DOHH2 (cell line): ENCODE measurements at regions not wholly inside any gene's neighbourhood (a gene's known extent, or its start where the extent isn't known, plus 50 kb on each side); places are given as distances from the start of the nearest gene placed in this dataset.

Experiments
- H3F3A ChIP-seq: fragments of 200-600 bp; sonication (generic), shearing (Covaris generic); 2 replicates; pipeline ENCODE4 v1.6.0; 2016; ENCODE audit warnings: antibody characterized with exemption, mild to moderate bottlenecking; ENCODE audit not compliant: control insufficient read depth, insufficient read depth
- H3K27ac ChIP-seq: fragments of 200-600 bp; sonication (generic); 2 replicates; pipeline ENCODE4 v1.5.1; 2014; ENCODE audit warnings: low read depth, mild to moderate bottlenecking, low read length, moderate library complexity
- H3K27me3 ChIP-seq: fragments of 200-600 bp; sonication (generic); 2 replicates; pipeline ENCODE4 v1.6.1; 2014; ENCODE audit warnings: mild to moderate bottlenecking, low read length, mixed read lengths; ENCODE audit not compliant: control insufficient read depth
- H3K36me3 ChIP-seq: fragments of 200-600 bp; sonication (generic); 2 replicates; pipeline ENCODE4 v1.6.1; 2014; ENCODE audit warnings: mild to moderate bottlenecking, low read length, moderate library complexity, mixed read lengths; ENCODE audit not compliant: control insufficient read depth
- H3K4me1 ChIP-seq: fragments of 200-600 bp; sonication (generic); 2 replicates; pipeline ENCODE4 v1.6.1; 2014; ENCODE audit warnings: mild to moderate bottlenecking, low read length, mixed read lengths; ENCODE audit not compliant: control insufficient read depth
- H3K4me2 ChIP-seq: fragments of 200-600 bp; sonication (generic); 2 replicates; pipeline ENCODE4 v1.6.0; 2014; ENCODE audit warnings: mild to moderate bottlenecking, low read length, moderate library complexity
- H3K4me3 ChIP-seq: fragments of 200-600 bp; sonication (generic); 2 replicates; pipeline ENCODE4 v1.5.1; 2014; ENCODE audit warnings: mild to moderate bottlenecking, low read length, mixed read lengths
- H3K79me2 ChIP-seq: fragments of 200-600 bp; sonication (generic); 2 replicates; pipeline ENCODE4 v1.6.1; 2014; ENCODE audit warnings: mild to moderate bottlenecking, low read length, mixed read lengths; ENCODE audit not compliant: control insufficient read depth
- H3K9me2 ChIP-seq: fragments of 200-600 bp; sonication (generic); replicated peaks from 2 replicates; pipeline ENCODE4 v1.6.1; 2014; ENCODE audit warnings: mild to moderate bottlenecking, low read length, mixed read lengths; ENCODE audit not compliant: control insufficient read depth
- H3K9me3 ChIP-seq: fragments of 200-600 bp; sonication (generic); 2 replicates; pipeline ENCODE4 v1.6.1; 2014; ENCODE audit warnings: antibody characterized with exemption, low read length, mixed read lengths; ENCODE audit not compliant: control insufficient read depth, insufficient read depth
- H4K20me1 ChIP-seq: fragments of 200-600 bp; sonication (generic); 2 replicates; pipeline ENCODE4 v1.6.0; 2014; ENCODE audit warnings: low read depth, mild to moderate bottlenecking, antibody characterized with exemption, low read length, moderate library complexity; ENCODE audit not compliant: control insufficient read depth, insufficient read depth
- CTCF ChIP-seq: fragments of 200-600 bp; sonication (generic); IDR thresholded peaks from one replicate; pipeline ENCODE4 v1.5.1; 2014; ENCODE audit warnings: antibody characterized with exemption, mild to moderate bottlenecking, low read depth, low read length; ENCODE audit not compliant: poor library complexity, severe bottlenecking
- EZH2phosphoT487 ChIP-seq: fragments of 200-600 bp; sonication (generic); IDR thresholded peaks from 2 replicates; pipeline ENCODE4 v1.6.1; 2017; ENCODE audit warnings: borderline replicate concordance, mild to moderate bottlenecking, antibody characterized with exemption, low read length, moderate library complexity, mixed read lengths

DNA sequence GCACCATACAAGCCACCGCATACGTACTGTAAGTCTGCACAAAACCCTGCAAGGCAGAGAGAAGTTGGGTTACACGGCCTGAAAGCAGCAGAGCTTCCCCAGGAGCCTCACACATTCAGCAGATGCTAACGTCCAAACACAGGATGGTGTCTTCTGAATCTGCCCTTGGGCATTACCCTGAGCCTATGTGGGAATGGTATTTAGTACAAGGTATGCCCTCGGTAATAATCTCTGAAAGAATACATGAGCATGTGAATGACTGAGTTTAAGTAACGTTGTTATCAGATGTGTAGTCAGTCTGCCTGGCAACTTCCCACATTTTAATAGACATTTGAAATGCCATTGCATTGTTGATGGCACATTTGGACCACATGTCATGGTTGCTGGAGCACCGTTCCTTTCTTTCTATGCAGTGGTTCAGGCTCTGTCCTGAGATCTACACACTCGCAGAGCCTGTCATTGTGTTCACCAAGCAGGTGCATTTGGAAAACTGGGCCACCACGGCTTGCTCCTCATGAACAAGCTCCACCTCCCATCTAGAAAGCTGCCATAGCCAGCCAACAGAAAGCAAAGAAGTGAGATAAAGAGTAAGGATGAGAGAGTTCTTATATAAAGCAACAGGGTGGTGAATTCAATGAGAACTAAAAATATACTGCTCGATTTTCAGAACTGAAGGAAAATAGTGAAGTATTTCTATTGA is 136.5 kb upstream of the GGTLC1 start:
- Histone ChIP-seq H3K9me2 (no peaks in the 10 kb centered on the region), H3K27me3 (no peaks in the 10 kb centered on the region), H4K20me1 (no peaks in the 10 kb centered on the region), H3F3A (no peaks in the 10 kb centered on the region), H3K79me2 (no peaks in the 10 kb centered on the region), H3K4me3 (no peak overlapping the region), H3K4me2 (no peak overlapping the region), H3K9me3 (no peaks in the 10 kb centered on the region), H3K27ac (no peak overlapping the region), H3K4me1 (no peaks in the 10 kb centered on the region), H3K36me3 (no peaks in the 10 kb centered on the region)
- TF ChIP-seq EZH2phosphoT487 (no peak), CTCF (no peak)

DNA sequence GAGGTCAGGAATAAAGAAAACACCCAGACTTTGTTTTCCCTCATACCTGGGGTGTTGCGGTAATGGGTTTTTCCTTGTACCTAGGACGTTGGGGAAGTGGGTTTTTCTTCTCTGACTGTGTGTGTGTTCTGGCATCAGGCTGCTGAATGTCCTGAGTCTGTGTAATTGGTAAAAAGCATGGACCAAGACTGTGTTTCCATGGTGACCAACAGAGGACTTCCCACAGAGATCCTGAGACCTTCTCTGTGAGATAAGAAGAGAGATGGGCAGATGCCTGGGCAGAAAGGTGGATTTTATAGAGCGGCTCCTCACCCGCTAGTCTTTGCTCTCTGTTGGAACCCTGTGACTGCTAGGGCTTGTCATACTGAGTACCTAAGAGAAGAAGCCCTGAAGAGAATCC is 135.4 kb upstream of the GGTLC1 start:
- no peaks in the 10 kb centered on the region for H4K20me1 ChIP-seq
- H3K4me2 ChIP-seq, result no peak overlapping the region
- no peaks in the 10 kb centered on the region for H3K9me3 ChIP-seq
- H3K79me2 ChIP-seq, result no peaks in the 10 kb centered on the region
- no peak overlapping the region for H3K27ac ChIP-seq
- no peaks in the 10 kb centered on the region for H3K36me3 ChIP-seq
- H3K4me1 ChIP-seq, result no peaks in the 10 kb centered on the region
- no peaks in the 10 kb centered on the region for H3F3A ChIP-seq
- TF ChIP-seq CTCF (no peak), EZH2phosphoT487 (no peak)
- no peaks in the 10 kb centered on the region for H3K9me2 ChIP-seq
- H3K27me3 ChIP-seq, result no peaks in the 10 kb centered on the region
- H3K4me3 ChIP-seq, result no peak overlapping the region

DNA sequence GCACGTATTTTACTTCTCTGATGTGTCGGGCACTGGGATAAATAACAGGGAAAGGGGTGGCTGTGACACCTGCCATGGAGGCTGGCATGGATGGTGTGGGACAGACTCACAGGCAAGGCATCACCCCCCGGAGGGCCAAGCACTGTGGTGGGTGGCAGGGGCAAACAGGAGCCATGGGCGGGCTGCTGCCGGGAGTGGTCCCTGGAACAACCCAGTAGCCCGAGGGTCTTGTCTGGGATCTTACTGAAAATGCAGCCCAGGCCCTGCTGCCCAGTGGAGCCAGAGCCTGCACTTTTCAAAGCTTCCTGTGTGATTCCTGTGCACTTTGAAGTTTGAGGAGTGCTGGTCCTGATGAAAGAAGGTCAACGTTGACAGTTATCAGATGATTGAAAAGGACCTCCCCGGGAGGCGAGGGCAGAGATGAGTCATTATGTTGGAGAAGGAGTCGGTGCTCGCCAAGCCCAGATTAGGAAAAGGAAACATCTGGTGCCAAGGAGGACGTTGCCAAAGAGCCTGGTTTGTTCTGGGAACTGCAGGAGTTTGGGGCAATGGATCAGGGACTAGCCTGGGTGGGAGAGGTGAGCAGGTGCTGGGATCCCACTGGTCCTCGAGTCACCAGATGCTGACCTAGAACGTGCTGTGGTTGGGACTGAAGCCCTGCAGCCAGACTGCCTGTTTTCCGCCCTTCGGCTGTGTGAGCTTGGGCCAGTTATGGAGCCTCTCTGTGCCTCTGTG is 130.0 kb upstream of the GGTLC1 start:
- H3K4me3 ChIP-seq, result no peak overlapping the region
- H3K4me1 ChIP-seq, result no peaks in the 10 kb centered on the region
- no peaks in the 10 kb centered on the region for H3K27me3 ChIP-seq
- TF ChIP-seq EZH2phosphoT487 (no peak), CTCF (no peak)
- no peaks in the 10 kb centered on the region for H3K36me3 ChIP-seq
- no peaks in the 10 kb centered on the region for H3K9me3 ChIP-seq
- H3K27ac ChIP-seq, result no peak overlapping the region
- H3F3A ChIP-seq, result no peaks in the 10 kb centered on the region
- H3K79me2 ChIP-seq, result no peaks in the 10 kb centered on the region
- no peaks in the 10 kb centered on the region for H3K9me2 ChIP-seq
- H4K20me1 ChIP-seq, result no peaks in the 10 kb centered on the region
- H3K4me2 ChIP-seq, result no peak overlapping the region
